ENCODE measurements at regions not wholly inside any gene's neighbourhood (a gene's known extent, or its start where the extent isn't known, plus 50 kb on each side); places are given as distances from the start of the nearest gene placed in this dataset.

DNA sequence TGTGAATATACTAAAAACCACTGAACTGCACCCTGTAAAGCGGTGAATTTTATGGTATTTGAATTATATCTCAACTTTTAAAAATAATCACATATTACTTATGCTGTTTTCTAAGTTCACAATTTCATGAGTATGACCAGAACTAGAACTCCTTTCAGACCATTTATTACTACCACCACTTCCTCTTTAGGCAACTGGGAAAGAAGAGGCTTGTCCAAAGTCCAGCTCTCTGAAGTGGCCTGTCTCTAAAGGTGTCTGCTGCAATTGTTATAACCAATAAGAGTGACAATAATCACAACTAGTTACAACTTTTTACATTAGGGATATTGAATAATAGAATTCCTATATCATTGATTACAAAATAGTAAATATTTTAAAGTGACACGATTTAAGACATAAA lies 267.9 kb upstream of the PIK3C3 start:
- TF ChIP-seq, protein P1, sequence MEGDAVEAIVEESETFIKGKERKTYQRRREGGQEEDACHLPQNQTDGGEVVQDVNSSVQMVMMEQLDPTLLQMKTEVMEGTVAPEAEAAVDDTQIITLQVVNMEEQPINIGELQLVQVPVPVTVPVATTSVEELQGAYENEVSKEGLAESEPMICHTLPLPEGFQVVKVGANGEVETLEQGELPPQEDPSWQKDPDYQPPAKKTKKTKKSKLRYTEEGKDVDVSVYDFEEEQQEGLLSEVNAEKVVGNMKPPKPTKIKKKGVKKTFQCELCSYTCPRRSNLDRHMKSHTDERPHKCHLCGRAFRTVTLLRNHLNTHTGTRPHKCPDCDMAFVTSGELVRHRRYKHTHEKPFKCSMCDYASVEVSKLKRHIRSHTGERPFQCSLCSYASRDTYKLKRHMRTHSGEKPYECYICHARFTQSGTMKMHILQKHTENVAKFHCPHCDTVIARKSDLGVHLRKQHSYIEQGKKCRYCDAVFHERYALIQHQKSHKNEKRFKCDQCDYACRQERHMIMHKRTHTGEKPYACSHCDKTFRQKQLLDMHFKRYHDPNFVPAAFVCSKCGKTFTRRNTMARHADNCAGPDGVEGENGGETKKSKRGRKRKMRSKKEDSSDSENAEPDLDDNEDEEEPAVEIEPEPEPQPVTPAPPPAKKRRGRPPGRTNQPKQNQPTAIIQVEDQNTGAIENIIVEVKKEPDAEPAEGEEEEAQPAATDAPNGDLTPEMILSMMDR (IDR thresholded peaks at IDR 0.05): no peak
- no peak for TF ChIP-seq POLR2A (IDR thresholded peaks at IDR 0.05)

Data from Peyer's patch (tissue), 4 donors.